Erythroblast (primary cell): ENCODE measurements at regions not wholly inside any gene's neighbourhood (a gene's known extent, or its start where the extent isn't known, plus 50 kb on each side); places are given as distances from the start of the nearest gene placed in this dataset.

Experiments used
- GATA1 ChIP-seq: IDR thresholded peaks from 2 replicates; pipeline ENCODE4 v1.6.1; 2011; ENCODE audit warnings: low read depth, mild to moderate bottlenecking, control low read depth, low read length, moderate library complexity
- POLR2A ChIP-seq: IDR thresholded peaks from 2 replicates; pipeline ENCODE4 v1.6.1; 2011; ENCODE audit warnings: mild to moderate bottlenecking, low read length

GRCh38 chr2:207320381-207321159 is 154.8 kb upstream of the KLF7 start:
- TF ChIP-seq POLR2A = no peak
- no peak for TF ChIP-seq GATA1
